Nephron (organoid): ENCODE measurements at regions not wholly inside any gene's neighbourhood (a gene's known extent, or its start where the extent isn't known, plus 50 kb on each side); places are given as distances from the start of the nearest gene placed in this dataset.
A peak's percentile ranks its signal among the peaks of the same experiment; 100 is the strongest.

Source experiments
- H3K27ac Mint-ChIP-seq, 3 experiments: 2 replicates each; pipeline ENCODE4 v1.8.0; 2020; ENCODE audit warnings: mixed read lengths in 3 of 3, mild to moderate bottlenecking in 2 of 3, moderate library complexity in 1 of 3
- H3K27me3 Mint-ChIP-seq: 2 replicates; pipeline ENCODE4 v1.8.0; 2021; ENCODE audit warnings: low read depth, mild to moderate bottlenecking, moderate library complexity, mixed read lengths
- H3K36me3 Mint-ChIP-seq: 2 replicates; pipeline ENCODE4 v1.8.0; 2020; ENCODE audit warnings: low read depth, mixed read lengths
- H3K4me1 Mint-ChIP-seq: 2 replicates; pipeline ENCODE4 v1.8.0; 2020; ENCODE audit warnings: mixed read lengths
- H3K4me3 Mint-ChIP-seq, 3 experiments: 2 replicates each; pipeline ENCODE4 v1.8.0; 2020; ENCODE audit warnings: mild to moderate bottlenecking in 3 of 3, mixed read lengths in 3 of 3, moderate library complexity in 2 of 3
- H3K9me3 Mint-ChIP-seq: 2 replicates; pipeline ENCODE4 v1.8.0; 2020; ENCODE audit warnings: mixed read lengths
- CTCF ChIP-seq, 3 experiments: fragments of 200-600 bp; sonication (generic); IDR thresholded peaks; one replicate each; pipeline ENCODE4 v1.5.0; 2021; ENCODE audit warnings: antibody characterized with exemption in 3 of 3; ENCODE audit not compliant: unreplicated experiment in 3 of 3

- Mint-ChIP-seq H3K4me3 (no peak overlapping the region), H3K27me3 (no peaks in the 10 kb centered on the region), H3K36me3 (no peaks in the 10 kb centered on the region), H3K4me1 (no peaks in the 10 kb centered on the region), H3K9me3 (peaks cover 3% of the 10 kb centered on the region), H3K27ac (no peak overlapping the region)
- TF ChIP-seq CTCF (IDR thresholded peaks at IDR 0.05; ENCODE audit: unreplicated experiment in 3 of 3), result no peak
These were observed 105.3 kb downstream of the AKAIN1 start for GRCh38 chr18:5091741-5092140.

GRCh38 chr18:5075297-5075696 is 121.8 kb downstream of the AKAIN1 start:
- no peaks in the 10 kb centered on the region for H3K36me3 Mint-ChIP-seq
- no peak for TF ChIP-seq CTCF (IDR thresholded peaks at IDR 0.05; ENCODE audit: unreplicated experiment in 3 of 3)
- no peaks in the 10 kb centered on the region for H3K9me3 Mint-ChIP-seq
- no peaks in the 10 kb centered on the region for H3K27me3 Mint-ChIP-seq
- no peak overlapping the region for H3K4me3 Mint-ChIP-seq
- H3K27ac Mint-ChIP-seq, result no peak overlapping the region
- H3K4me1 Mint-ChIP-seq, result no peaks in the 10 kb centered on the region

GRCh38 chr18:5073026-5073944 is 123.8 kb downstream of the AKAIN1 start:
- Mint-ChIP-seq H3K4me1 (no peaks in the 10 kb centered on the region), H3K27me3 (no peaks in the 10 kb centered on the region), H3K4me3 (no peak overlapping the region), H3K36me3 (no peaks in the 10 kb centered on the region), H3K27ac (no peak overlapping the region), H3K9me3 (no peaks in the 10 kb centered on the region)
- peak; percentile 55 to 75 (median 57) for TF ChIP-seq CTCF (IDR thresholded peaks at IDR 0.05; ENCODE audit: unreplicated experiment in 3 of 3)

- H3K4me1 Mint-ChIP-seq, result no peaks in the 10 kb centered on the region
- TF ChIP-seq CTCF (IDR thresholded peaks at IDR 0.05; ENCODE audit: unreplicated experiment in 3 of 3), result no peak
- no peaks in the 10 kb centered on the region for H3K9me3 Mint-ChIP-seq
- no peak overlapping the region for H3K27ac Mint-ChIP-seq
- no peaks in the 10 kb centered on the region for H3K36me3 Mint-ChIP-seq
- H3K27me3 Mint-ChIP-seq, result peaks cover 3% of the 10 kb centered on the region
- no peak overlapping the region for H3K4me3 Mint-ChIP-seq
These were observed 128.2 kb downstream of the AKAIN1 start for GRCh38 chr18:5068851-5069250.

- peak in 1 of 3 experiments; percentile 15 for TF ChIP-seq CTCF (IDR thresholded peaks at IDR 0.05; ENCODE audit: unreplicated experiment in 3 of 3)
- Mint-ChIP-seq H3K27me3 (peaks cover 3% of the 10 kb centered on the region), H3K27ac (no peak overlapping the region), H3K9me3 (no peaks in the 10 kb centered on the region), H3K4me1 (no peaks in the 10 kb centered on the region), H3K36me3 (no peaks in the 10 kb centered on the region), H3K4me3 (no peak overlapping the region)
These were observed 130.6 kb downstream of the AKAIN1 start for GRCh38 chr18:5066380-5066977.
